Frontal cortex (tissue), 3 donors: ENCODE measurements at regions not wholly inside any gene's neighbourhood (a gene's known extent, or its start where the extent isn't known, plus 50 kb on each side); places are given as distances from the start of the nearest gene placed in this dataset.
"Not testable (repeated sequence)": the region's sequence is repeated elsewhere in the genome, so short reads cannot be mapped to it uniquely, and the experiment has no call there.

ENCODE experiments used
- DNase-seq, 2 donors: peaks; one replicate each; pipeline ENCODE4 v3.0.0; 2012; ENCODE audit warnings: low spot score in 2 of 2
- FAIRE-seq: peaks from 2 replicates; lab custom pipeline; 2012; peaks lifted over from hg19 to GRCh38; lab: Jason Lieb, UNC
- donor health status: control.
- donor health status: control.
- donor health status: control.

- not testable (repeated sequence) for DNase-seq, FAIRE-seq
Observed at GRCh38 chr10:9407201-9407600, 1352.7 kb downstream of the GATA3 start.

- DNase-seq, result no peak
- FAIRE-seq, result no peak
Observed at GRCh38 chr10:9416331-9416730, 1361.8 kb downstream of the GATA3 start.

GRCh38 chr10:9419757-9420156 lies 1365.3 kb downstream of the GATA3 start:
- FAIRE-seq, result no peak

DNA sequence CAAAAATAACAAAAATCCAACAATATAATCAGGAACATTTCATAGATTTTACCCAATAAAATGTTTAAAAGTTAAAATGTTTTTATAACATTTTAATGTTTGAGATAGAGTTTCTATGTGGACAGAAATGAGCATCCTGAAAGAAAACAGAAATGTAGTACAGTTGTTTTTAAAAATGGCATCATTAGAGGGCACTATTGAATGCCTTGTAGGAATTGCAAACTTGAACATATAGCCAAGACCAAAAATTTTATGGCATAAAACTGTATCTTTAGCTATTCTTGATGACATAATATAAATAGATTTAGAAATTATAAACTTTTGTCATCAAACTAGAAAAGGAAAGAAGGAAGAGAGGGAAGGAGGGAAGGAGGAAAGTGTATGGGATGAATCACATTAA lies 1372.7 kb downstream of the GATA3 start:
- peak; percentile 48 for FAIRE-seq

More at GRCh38 chr10:9419757-9420156, 1365.3 kb downstream of the GATA3 start:
- DNase-seq, result no peak

DNA sequence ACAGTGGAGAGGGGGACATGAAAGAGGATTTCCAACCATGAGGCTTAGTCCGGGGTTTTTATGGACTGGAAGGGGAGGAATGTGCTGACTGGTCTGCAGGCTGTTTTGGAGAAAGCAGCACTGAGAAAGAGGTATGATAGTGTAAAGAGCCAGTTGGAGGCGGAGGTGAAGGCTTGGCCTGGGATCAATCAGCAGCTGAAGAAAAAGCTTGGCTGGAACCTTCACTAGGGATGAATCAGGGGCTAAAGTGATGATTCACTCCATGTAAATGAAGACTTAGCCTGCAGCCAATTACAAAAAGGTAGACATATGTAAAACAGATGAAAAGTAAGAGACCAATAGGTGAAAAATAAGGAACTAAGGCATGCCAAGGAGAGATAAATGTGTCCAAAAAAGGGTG lies 1382.6 kb downstream of the GATA3 start:
- no peak for FAIRE-seq
- no peak for DNase-seq

More for the DNA sequence above, 1372.7 kb downstream of the GATA3 start:
- no peak for DNase-seq

GRCh38 chr10:9443758-9444157 lies 1389.3 kb downstream of the GATA3 start:
- DNase-seq (no peak), FAIRE-seq (no peak)

DNA sequence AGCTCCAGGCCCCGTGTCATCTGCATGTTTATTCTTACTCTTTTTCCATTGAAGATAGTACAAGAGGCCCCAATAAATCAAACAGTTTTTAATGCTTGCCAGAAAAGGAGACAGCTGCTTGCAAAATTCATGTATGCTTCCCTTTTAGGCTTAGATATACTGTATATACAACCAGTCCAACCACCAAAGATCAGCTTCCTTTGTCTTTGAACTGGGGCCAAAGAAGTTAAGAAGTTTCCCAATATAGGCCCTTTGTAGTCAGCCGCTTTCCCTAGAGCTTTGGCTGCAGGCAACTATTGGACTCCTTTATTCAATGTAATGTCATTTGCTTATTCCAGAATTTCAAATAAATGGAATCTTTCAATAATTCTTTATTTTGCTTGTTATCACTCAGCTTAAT lies 1395.0 kb downstream of the GATA3 start:
- FAIRE-seq (no peak), DNase-seq (no peak)

- FAIRE-seq (no peak), DNase-seq (no peak)
Observed at GRCh38 chr10:9450801-9451200, 1396.3 kb downstream of the GATA3 start.

DNA sequence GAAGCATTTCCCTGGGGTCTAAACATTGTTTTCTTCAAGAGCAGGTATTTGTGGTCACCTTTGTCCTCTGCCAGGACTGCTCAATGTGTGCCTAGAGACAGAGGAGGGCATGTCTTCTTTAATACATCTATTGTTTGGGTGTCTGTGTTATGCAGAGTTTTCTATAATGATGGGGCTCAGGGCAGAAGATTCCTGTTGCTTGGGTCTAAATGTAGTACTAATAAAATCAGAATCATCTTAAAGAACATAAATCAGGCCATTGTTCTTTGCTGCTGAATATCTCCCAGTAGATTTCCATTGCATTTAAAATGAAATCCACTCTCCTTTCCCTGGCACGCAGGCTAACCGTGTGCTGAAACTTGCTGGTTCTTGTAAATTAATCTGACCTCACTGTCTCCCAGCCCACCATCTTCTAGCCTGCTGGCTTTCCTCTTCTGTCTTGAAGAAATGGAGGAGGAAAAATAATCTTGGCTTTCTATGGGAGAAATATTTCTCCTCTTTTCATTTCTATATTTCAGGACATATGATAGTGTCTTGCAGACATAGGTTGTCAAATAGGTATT lies 1396.8 kb downstream of the GATA3 start:
- DNase-seq (no peak), FAIRE-seq (no peak)

- no peak for DNase-seq
- no peak for FAIRE-seq
Observed at GRCh38 chr10:9452056-9452455, 1397.6 kb downstream of the GATA3 start.

DNA sequence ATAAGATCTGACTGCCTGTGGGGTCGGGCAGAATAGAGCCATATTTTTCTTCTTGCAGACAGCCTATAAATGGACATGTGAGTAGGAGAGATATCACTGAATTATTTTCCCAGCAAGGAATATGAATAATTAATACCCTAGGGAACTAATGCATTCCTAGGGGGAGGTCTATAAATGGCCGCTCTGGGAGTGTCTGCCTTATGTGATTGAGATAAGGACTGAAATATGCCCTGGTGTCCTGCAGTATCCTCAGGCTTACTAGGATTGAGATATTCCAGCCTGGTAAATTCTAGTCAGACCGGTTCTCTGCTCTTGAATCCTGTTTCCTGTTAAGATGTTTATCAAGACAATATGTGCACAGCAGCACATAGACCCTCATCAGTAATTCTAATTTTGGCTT lies 1399.4 kb downstream of the GATA3 start:
- not testable (repeated sequence) for FAIRE-seq, DNase-seq

DNA sequence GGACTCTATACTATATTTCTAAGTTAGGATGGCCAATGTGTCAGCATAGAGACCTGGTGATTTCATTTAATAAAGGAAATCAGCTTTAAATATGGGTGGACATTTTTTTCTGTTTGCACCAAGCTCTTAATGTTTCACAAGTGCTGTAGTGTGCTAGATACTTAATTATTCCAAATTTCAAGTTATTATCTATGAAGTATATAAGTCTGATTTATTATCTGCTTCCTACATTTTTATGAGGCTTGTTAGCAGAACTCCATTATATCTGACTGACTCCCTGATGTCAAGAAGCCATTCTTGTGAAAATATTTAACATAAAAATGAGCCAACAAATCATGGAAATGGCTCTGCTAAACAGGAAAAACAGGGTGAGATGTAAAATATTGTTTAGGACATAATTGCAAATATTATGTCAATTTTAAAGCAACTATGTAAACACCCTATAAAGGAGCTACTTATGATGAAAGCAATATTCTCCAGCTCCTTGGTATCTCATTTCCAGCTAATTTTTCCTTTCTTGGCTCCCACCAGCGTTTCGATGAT lies 1415.2 kb downstream of the GATA3 start:
- FAIRE-seq (no peak), DNase-seq (no peak)

DNA sequence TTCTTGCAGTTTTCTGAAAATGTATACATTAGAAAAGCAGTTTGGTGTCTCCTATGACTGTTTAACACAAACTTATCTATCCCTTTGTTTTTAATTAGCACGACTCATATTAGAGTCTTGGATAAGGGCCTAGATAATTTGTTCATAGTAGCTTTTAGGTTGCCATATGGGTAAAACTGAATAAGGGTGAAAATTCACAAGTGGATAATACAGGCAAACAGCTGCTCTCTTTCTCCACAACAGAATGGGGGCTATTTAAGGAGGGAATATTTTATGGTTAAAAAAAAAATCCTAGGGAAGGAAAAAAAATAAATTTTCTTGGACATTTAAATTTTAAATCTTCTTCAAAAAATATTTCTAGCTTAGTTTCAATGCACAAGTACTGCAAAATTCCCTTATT lies 1416.1 kb downstream of the GATA3 start:
- FAIRE-seq (no peak), DNase-seq (no peak)

DNA sequence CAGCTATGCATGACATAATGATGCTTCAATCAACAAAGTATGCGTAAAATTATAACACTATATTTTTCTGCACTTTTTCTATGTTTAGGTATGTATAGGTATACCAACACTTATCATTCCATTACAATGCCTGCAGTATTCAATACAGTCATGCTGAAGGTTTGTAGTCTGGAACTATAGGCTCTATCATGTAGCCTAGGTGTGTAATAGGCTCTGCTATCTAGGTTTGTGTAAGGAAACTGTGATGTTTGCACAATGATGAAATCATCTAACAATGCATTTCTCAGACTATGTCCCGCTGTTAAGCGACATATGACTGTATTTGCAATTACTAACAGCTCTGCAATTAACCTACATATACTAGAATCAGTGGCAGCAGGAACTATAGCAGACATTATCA lies 1447.5 kb downstream of the GATA3 start:
- DNase-seq (no peak), FAIRE-seq (no peak)

GRCh38 chr10:9504227-9504626 lies 1449.7 kb downstream of the GATA3 start:
- DNase-seq (no peak), FAIRE-seq (no peak)

- no peak for DNase-seq
- FAIRE-seq, result no peak
Observed at GRCh38 chr10:9505546-9505945, 1451.1 kb downstream of the GATA3 start.

GRCh38 chr10:9508606-9509005 lies 1454.1 kb downstream of the GATA3 start:
- no peak for DNase-seq

DNA sequence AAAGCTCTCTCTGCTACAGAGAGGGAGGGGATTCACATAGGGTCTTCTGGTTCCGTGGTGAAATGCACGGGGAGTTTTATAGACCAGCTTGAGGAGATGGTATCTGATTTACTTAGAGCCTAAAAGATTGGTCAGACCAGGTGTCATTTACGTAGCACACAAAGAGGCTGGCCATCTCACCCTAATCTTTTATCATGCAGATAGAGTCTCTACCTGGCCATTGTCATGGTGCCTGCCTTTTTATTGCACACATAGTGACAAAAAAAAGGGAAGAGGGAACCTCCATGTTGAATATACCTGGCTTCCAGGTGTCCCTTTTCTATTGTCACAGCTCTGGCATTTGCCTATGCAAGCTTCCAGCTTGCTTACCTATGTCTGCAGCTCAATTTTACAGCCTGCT lies 1456.1 kb downstream of the GATA3 start:
- DNase-seq, result no peak

More at GRCh38 chr10:9508606-9509005, 1454.1 kb downstream of the GATA3 start:
- FAIRE-seq, result no peak

GRCh38 chr10:9515922-9516321 lies 1461.4 kb downstream of the GATA3 start:
- DNase-seq (no peak), FAIRE-seq (no peak)

More for the DNA sequence above, 1456.1 kb downstream of the GATA3 start:
- FAIRE-seq, result no peak

DNA sequence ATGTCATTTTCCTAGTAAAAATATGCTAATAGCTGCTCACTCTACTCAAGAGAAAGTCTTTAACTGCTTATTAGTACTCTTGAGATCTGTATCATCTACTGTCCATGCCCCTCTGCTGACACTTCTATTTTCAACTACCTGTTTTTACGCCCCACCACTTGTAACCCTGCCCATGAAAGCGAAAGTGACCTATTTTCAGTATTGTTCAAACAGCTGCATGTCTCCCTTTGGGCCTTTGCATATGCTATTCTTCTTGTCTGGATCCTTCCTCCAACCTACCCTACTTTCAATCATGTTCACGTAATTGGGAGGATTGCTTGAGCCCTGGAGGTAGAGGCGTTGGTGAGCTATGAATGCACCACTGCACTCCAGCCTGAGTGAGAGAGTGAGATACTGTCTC lies 1481.3 kb downstream of the GATA3 start:
- no peak for DNase-seq
- FAIRE-seq, result no peak

- no peak for FAIRE-seq
Observed at GRCh38 chr10:9545073-9545472, 1472.6 kb upstream of the CELF2 start.

More at GRCh38 chr10:9545073-9545472, 1472.6 kb upstream of the CELF2 start:
- DNase-seq, result no peak
